HG03108 (cell line): ENCODE measurements at regions not wholly inside any gene's neighbourhood (a gene's known extent, or its start where the extent isn't known, plus 50 kb on each side); places are given as distances from the start of the nearest gene placed in this dataset.

Experiments used
- ATAC-seq: cut with Tn5 transposase; IDR thresholded peaks from one replicate; pipeline ENCODE4 v1.9.1; 2021; ENCODE audit warnings: moderate library complexity; ENCODE audit not compliant: unreplicated experiment

- ATAC-seq, result no peak
Measured at GRCh38 chr6:94394822-94395221, 975.5 kb upstream of the EPHA7 start.

- ATAC-seq, result no peak
Measured at GRCh38 chr6:94389218-94389617, 969.9 kb upstream of the EPHA7 start.

GRCh38 chr6:94377835-94378234, 958.5 kb upstream of the EPHA7 start:
- no peak for ATAC-seq

- ATAC-seq, result no peak
Measured at GRCh38 chr6:94376876-94377275, 957.5 kb upstream of the EPHA7 start.

GRCh38 chr6:94372229-94372628, 952.9 kb upstream of the EPHA7 start:
- ATAC-seq, result no peak

- ATAC-seq, result no peak
Measured at GRCh38 chr6:94367316-94367715, 948.0 kb upstream of the EPHA7 start.

GRCh38 chr6:94362061-94362864, 942.9 kb upstream of the EPHA7 start:
- no peak for ATAC-seq

GRCh38 chr6:94361304-94362060, 942.1 kb upstream of the EPHA7 start:
- ATAC-seq, result no peak

GRCh38 chr6:94357381-94357980, 938.1 kb upstream of the EPHA7 start:
- no peak for ATAC-seq

- no peak for ATAC-seq
Measured at GRCh38 chr6:94350833-94351232, 931.5 kb upstream of the EPHA7 start.

GRCh38 chr6:94349227-94349626, 929.9 kb upstream of the EPHA7 start:
- no peak for ATAC-seq

- ATAC-seq, result no peak
Measured at GRCh38 chr6:94344866-94345265, 925.5 kb upstream of the EPHA7 start.

- no peak for ATAC-seq
Measured at GRCh38 chr6:94341173-94341572, 921.8 kb upstream of the EPHA7 start.

- ATAC-seq, result no peak
Measured at GRCh38 chr6:94323853-94324252, 904.5 kb upstream of the EPHA7 start.

- ATAC-seq, result no peak
Measured at GRCh38 chr6:94300424-94301144, 881.2 kb upstream of the EPHA7 start.

GRCh38 chr6:94289131-94289530, 869.8 kb upstream of the EPHA7 start:
- no peak for ATAC-seq

- ATAC-seq, result no peak
Measured at GRCh38 chr6:94278146-94278545, 858.8 kb upstream of the EPHA7 start.

GRCh38 chr6:94272327-94272726, 853.0 kb upstream of the EPHA7 start:
- no peak for ATAC-seq

GRCh38 chr6:94270091-94270948, 851.0 kb upstream of the EPHA7 start:
- no peak for ATAC-seq

- no peak for ATAC-seq
Measured at GRCh38 chr6:94269256-94269655, 849.9 kb upstream of the EPHA7 start.
